Duodenal mucosa (tissue), 2 donors: ENCODE measurements at regions not wholly inside any gene's neighbourhood (a gene's known extent, or its start where the extent isn't known, plus 50 kb on each side); places are given as distances from the start of the nearest gene placed in this dataset.

ENCODE experiments used
- H3K27ac ChIP-seq: one replicate; pipeline ENCODE4 v1.7.0; 2013; ENCODE audit warnings: low read depth, low read length
- H3K27me3 ChIP-seq, 2 donors: one replicate each; pipeline ENCODE4 v1.7.0; 2013; ENCODE audit warnings: low read length in 2 of 2, control low read depth in 1 of 2; ENCODE audit not compliant: insufficient read depth in 2 of 2, control insufficient read depth in 1 of 2
- H3K36me3 ChIP-seq, 2 donors: one replicate each; pipeline ENCODE4 v1.7.0; 2013; ENCODE audit warnings: low read length in 2 of 2, control low read depth in 1 of 2; ENCODE audit not compliant: insufficient read depth in 2 of 2, control insufficient read depth in 1 of 2
- H3K4me1 ChIP-seq, 2 donors: one replicate each; pipeline ENCODE4 v1.7.0; 2013; ENCODE audit warnings: low read length in 2 of 2, control low read depth in 1 of 2; ENCODE audit not compliant: insufficient read depth in 2 of 2, control insufficient read depth in 1 of 2
- H3K4me3 ChIP-seq, 2 donors: one replicate each; pipeline ENCODE4 v1.7.0; 2013; ENCODE audit warnings: low read length in 2 of 2, low read depth in 1 of 2
- H3K9ac ChIP-seq, 2 donors: one replicate each; pipeline ENCODE4 v1.7.0; 2013; ENCODE audit warnings: low read length in 2 of 2, low read depth in 1 of 2
- H3K9me3 ChIP-seq, 2 donors: one replicate each; pipeline ENCODE4 v1.7.0; 2013; ENCODE audit warnings: low read length in 2 of 2, control low read depth in 1 of 2; ENCODE audit not compliant: control insufficient read depth in 1 of 2

DNA sequence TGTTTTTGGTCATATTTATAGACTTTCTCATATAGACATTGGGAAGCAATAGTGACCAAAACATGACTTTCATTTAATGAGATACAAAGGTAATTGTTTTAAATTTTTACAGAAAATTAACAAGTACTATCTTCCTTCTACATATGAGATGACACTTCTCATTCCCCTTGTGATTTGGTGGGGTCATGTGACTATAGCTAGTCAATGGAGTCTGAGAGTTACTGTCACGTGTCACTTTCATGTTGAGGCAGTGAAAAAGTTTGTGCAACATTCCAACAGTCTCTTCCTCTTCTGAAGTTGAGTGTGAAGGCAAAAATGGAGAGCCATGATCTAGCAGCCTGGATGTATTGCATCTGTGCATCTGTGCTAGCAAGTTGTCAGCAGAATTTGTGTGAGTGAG, 618.3 kb upstream of the LRRC4C start:
- H3K27me3 ChIP-seq, result no peaks in the 10 kb centered on the region
- no peak overlapping the region for H3K4me3 ChIP-seq
- H3K36me3 ChIP-seq, result no peaks in the 10 kb centered on the region
- no peaks in the 10 kb centered on the region for H3K9me3 ChIP-seq
- no peak overlapping the region for H3K27ac ChIP-seq
- H3K9ac ChIP-seq, result no peak overlapping the region
- no peaks in the 10 kb centered on the region for H3K4me1 ChIP-seq

DNA sequence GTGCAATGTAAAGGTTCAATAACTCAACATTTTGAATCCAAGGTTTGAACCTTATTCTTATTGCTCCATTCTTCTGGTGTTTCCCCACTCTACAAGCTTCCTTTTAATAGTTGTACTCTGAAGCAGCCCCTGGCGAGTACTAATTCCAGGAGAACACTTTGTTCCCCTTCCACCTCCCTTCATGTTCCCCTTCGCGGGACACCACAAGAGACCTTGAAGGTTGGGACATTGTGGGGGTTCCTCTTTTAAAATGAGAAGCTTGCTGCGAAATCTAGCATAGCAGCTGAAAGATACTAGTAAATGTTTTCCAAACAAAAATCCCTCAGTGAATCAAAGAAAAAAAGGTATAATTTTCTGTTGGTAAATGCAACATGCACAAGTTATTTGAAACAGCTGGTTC, 626.3 kb upstream of the LRRC4C start:
- Histone ChIP-seq H3K27ac (no peak overlapping the region), H3K9ac (no peak overlapping the region), H3K9me3 (no peaks in the 10 kb centered on the region), H3K27me3 (no peaks in the 10 kb centered on the region), H3K4me3 (no peak overlapping the region), H3K4me1 (no peaks in the 10 kb centered on the region), H3K36me3 (no peaks in the 10 kb centered on the region)

DNA sequence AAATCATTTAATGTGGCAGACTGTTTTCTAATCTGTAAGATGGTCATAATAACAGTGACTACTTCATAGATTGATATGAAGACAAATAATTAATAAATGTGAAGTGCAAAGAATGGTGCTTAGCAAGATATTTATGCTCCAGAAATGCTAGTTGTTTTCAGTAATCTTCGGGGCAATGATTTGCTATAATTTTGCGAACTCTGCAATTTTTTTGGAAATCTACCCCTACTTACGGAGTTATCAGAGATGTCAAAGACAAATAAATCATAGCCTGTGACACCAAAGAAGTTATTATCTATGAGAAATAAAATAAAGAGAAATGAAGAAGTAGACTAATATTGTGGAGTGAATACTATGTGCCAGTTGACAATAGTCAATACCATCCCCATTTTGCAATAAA, 634.1 kb upstream of the LRRC4C start:
- no peaks in the 10 kb centered on the region for H3K4me1 ChIP-seq
- H3K27ac ChIP-seq, result no peak overlapping the region
- H3K27me3 ChIP-seq, result no peaks in the 10 kb centered on the region
- no peak overlapping the region for H3K4me3 ChIP-seq
- peaks cover 0 to 3% of the 10 kb centered on the region in 2 donors for H3K9me3 ChIP-seq
- no peaks in the 10 kb centered on the region for H3K36me3 ChIP-seq
- H3K9ac ChIP-seq, result no peak overlapping the region

DNA sequence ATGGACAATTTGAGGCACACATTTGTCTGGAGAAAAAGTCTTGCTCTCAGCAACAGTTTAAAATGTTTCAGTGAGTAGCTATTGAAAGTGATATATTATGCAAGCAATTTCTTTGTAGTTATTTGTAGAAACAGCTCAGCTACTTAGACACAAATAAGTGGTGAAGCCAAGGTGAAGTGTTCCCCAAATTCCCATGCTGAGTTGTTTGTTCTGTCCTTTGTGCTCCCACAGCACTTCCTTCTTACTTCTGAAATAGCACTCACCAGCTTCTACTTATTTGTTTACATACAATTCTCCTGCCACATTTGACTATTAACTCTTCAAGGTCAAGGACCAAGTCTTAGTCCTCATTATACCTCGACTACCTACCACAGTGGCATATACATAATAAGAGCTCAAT, 638.6 kb upstream of the LRRC4C start:
- no peaks in the 10 kb centered on the region for H3K27me3 ChIP-seq
- H3K9me3 ChIP-seq, result peaks cover 0 to 3% of the 10 kb centered on the region in 2 donors
- H3K36me3 ChIP-seq, result no peaks in the 10 kb centered on the region
- no peak overlapping the region for H3K4me3 ChIP-seq
- no peak overlapping the region for H3K9ac ChIP-seq
- H3K4me1 ChIP-seq, result no peaks in the 10 kb centered on the region
- H3K27ac ChIP-seq, result no peak overlapping the region

DNA sequence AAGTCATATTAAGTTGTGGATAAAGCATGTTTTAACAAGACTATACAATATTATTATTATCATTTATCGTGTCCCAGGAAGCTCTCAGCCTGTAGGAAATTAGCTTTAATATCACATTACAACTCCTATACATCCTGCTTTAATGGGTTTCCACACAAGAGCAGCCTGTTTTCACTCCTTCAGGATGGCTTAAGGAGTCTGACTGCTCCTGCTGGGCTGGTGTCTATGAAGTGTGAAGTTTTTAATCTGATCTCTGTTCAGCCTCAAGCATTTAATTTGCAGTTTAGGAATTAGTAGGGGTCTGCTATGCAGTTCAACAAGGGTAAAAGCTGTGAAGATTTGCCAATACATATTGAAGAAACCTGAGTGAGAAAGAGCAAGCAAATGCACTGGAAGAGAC, 653.4 kb upstream of the LRRC4C start:
- H3K36me3 ChIP-seq, result no peaks in the 10 kb centered on the region
- no peaks in the 10 kb centered on the region for H3K4me1 ChIP-seq
- no peak overlapping the region for H3K27ac ChIP-seq

DNA sequence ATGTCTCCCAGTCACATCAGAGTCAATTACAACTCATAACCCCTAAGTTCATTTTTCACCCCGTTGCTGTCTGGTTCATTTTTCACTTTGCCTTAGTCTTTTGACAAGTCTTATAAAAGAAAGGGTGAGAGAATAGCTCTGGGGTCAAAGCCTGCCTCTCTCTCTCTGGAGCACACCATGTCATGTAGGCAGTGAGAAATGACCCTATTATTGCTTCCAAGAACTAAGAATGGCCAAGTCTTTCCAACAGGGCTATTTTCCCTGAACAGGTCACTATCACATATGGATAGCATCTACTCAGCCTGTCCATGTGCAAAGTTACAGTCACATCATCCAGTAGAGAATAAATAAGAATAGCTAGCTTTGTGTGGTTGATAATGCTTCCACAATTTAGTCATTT, 655.5 kb upstream of the LRRC4C start:
- Histone ChIP-seq H3K27ac (no peak overlapping the region), H3K9ac (no peak overlapping the region), H3K4me3 (no peak overlapping the region), H3K9me3 (no peaks in the 10 kb centered on the region), H3K27me3 (no peaks in the 10 kb centered on the region), H3K4me1 (no peaks in the 10 kb centered on the region), H3K36me3 (no peaks in the 10 kb centered on the region)

More for the DNA sequence above, 653.4 kb upstream of the LRRC4C start:
- H3K9me3 ChIP-seq, result no peaks in the 10 kb centered on the region
- no peak overlapping the region for H3K4me3 ChIP-seq
- H3K9ac ChIP-seq, result no peak overlapping the region
- no peaks in the 10 kb centered on the region for H3K27me3 ChIP-seq

DNA sequence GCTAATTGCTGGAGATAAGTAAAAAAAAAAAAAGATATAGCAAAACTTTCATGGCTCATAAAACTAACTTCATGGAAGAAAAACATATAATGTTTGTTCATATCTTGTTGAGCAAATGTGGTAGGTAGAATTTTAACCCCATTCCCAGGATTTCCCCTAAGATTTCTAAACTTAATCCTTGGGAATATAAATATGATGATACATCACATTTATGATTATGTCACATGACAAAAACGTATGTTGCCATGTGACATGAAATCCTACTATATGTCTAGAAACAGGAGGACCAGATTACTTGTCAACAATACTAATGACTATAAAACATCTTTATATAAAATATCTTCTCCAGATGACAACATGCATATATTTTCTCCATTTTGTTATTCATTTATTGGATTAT, 679.0 kb upstream of the LRRC4C start:
- Histone ChIP-seq H3K27me3 (no peaks in the 10 kb centered on the region), H3K9me3 (no peaks in the 10 kb centered on the region), H3K4me1 (no peaks in the 10 kb centered on the region), H3K27ac (no peak overlapping the region), H3K9ac (no peak overlapping the region), H3K4me3 (no peak overlapping the region), H3K36me3 (no peaks in the 10 kb centered on the region)

DNA sequence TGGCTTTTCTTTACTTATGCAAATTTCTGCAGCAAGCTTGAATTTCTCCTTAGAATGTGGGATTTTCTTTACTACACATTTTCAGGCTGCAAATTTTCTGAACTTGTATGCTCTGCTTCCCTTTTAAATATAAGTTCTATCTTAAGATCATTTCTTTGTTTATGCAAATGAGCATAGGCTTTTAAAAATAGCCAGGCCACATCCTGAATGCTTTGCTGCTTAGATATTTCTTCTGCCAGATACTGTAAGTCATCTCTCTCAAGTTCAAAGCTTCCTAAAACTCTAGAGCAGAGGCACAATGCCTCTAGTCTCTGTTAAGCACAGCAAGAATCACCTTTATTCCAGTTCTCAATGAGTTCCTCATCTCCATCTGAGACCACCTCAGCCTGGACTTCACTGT, 685.9 kb upstream of the LRRC4C start:
- H3K4me1 ChIP-seq, result no peaks in the 10 kb centered on the region

DNA sequence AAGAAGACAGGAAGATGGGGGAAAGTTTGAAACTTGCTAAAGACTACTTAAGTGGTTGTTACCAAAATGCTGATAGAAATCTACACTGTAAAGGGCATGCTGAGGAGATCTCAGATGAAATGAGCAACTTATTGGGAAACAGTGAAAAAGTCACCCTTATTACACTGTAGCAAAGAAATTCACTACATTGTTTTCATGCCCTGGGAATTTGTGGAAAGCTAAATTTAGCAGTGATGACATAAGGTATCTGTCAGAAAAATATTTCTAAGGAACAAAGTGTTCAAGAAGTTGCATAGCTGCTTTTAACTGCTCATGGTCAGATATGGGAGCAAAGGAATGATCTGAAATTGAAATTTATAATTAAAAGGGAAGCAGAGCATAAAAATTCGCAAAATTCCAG, 702.4 kb upstream of the LRRC4C start:
- no peaks in the 10 kb centered on the region for H3K4me1 ChIP-seq
- H3K27ac ChIP-seq, result no peak overlapping the region

More for the DNA sequence above, 685.9 kb upstream of the LRRC4C start:
- Histone ChIP-seq H3K4me3 (no peak overlapping the region), H3K9me3 (peaks cover 0 to 5% of the 10 kb centered on the region in 2 donors), H3K9ac (no peak overlapping the region), H3K27ac (no peak overlapping the region), H3K27me3 (no peaks in the 10 kb centered on the region), H3K36me3 (no peaks in the 10 kb centered on the region)

DNA sequence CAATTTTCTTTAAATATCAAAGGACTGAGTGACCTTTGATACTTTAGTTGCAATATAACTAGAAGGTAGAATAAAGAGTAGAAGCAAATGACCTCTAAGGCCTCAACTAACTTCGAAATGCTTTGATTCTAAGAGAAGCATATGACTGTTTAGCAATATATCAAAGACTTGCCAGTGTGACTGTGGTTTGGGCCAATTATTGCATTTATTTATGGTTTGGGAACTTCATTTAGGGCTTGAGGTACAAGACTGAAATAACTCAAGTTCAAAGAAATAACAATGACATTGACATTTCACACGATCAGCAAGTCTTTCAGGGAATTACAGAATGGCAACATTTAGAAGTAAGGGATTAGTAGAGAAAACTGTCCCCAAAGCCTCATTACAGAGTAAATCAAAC, 709.7 kb upstream of the LRRC4C start:
- no peak overlapping the region for H3K9ac ChIP-seq
- H3K9me3 ChIP-seq, result no peaks in the 10 kb centered on the region
- H3K4me3 ChIP-seq, result no peak overlapping the region
- H3K27me3 ChIP-seq, result no peaks in the 10 kb centered on the region
- H3K27ac ChIP-seq, result no peak overlapping the region
- H3K36me3 ChIP-seq, result no peaks in the 10 kb centered on the region
- H3K4me1 ChIP-seq, result no peaks in the 10 kb centered on the region

More for the DNA sequence above, 702.4 kb upstream of the LRRC4C start:
- no peak overlapping the region for H3K9ac ChIP-seq
- no peak overlapping the region for H3K4me3 ChIP-seq
- H3K27me3 ChIP-seq, result no peaks in the 10 kb centered on the region
- peaks cover 0 to 3% of the 10 kb centered on the region in 2 donors for H3K9me3 ChIP-seq
- H3K36me3 ChIP-seq, result no peaks in the 10 kb centered on the region

DNA sequence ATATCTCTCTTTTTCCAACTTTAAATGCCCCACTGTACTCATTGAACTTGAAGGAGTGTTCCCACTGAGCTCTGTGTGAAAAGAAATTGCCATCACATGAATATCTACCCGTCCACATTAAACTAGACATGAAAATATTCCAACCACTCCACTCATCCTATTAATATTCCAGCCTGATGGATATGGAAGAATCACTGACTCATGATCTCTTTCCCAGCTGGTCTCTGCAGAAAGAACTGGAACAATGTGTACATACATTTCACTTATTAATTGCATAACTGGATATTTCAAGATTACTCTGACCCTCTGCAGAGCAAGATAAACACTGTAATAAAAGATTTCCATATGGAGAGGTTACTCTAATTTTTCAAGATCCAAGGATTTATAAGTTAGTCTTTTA, 711.1 kb upstream of the LRRC4C start:
- Histone ChIP-seq H3K9me3 (no peaks in the 10 kb centered on the region), H3K4me1 (no peaks in the 10 kb centered on the region), H3K27ac (no peak overlapping the region), H3K27me3 (no peaks in the 10 kb centered on the region), H3K36me3 (no peaks in the 10 kb centered on the region), H3K4me3 (no peak overlapping the region), H3K9ac (no peak overlapping the region)
